Calu3 (cell line): ENCODE measurements at regions not wholly inside any gene's neighbourhood (a gene's known extent, or its start where the extent isn't known, plus 50 kb on each side); places are given as distances from the start of the nearest gene placed in this dataset.

Experiments used
- BruUV-seq: library from RNA; stranded (reverse); fragments of 400-500 nt; replicated peaks from 2 replicates; lab custom pipeline; 2021; lab: Mats Ljungman, UMichigan
- CTCF ChIA-PET: fragments of 300-600 bp; sonication (Branson Sonifier 250); formaldehyde crosslinking; loops from one replicate; lab custom pipeline; 2022; ENCODE audit warnings: antibody characterized with exemption; lab: Charles Lee
- DNase-seq: peaks from one replicate; pipeline ENCODE4 v3.0.0; 2022
- H3K27ac Mint-ChIP-seq: one replicate; pipeline ENCODE4 v1.8.0; 2022; ENCODE audit warnings: mixed read lengths; ENCODE audit not compliant: unreplicated experiment
- H3K27me3 Mint-ChIP-seq: one replicate; pipeline ENCODE4 v1.8.0; 2022; ENCODE audit warnings: mixed read lengths; ENCODE audit not compliant: unreplicated experiment
- H3K36me3 Mint-ChIP-seq: one replicate; pipeline ENCODE4 v1.8.0; 2022; ENCODE audit warnings: mild to moderate bottlenecking, moderate library complexity, mixed read lengths; ENCODE audit not compliant: insufficient read depth, unreplicated experiment
- H3K4me1 Mint-ChIP-seq: one replicate; pipeline ENCODE4 v1.8.0; 2022; ENCODE audit warnings: mild to moderate bottlenecking, low read depth, mixed read lengths; ENCODE audit not compliant: unreplicated experiment
- H3K4me3 Mint-ChIP-seq: one replicate; pipeline ENCODE4 v1.8.0; 2022; ENCODE audit warnings: mild to moderate bottlenecking, low read depth, moderate library complexity, mixed read lengths; ENCODE audit not compliant: unreplicated experiment
- H3K9me3 Mint-ChIP-seq: one replicate; pipeline ENCODE4 v1.8.0; 2022; ENCODE audit warnings: low read depth, mixed read lengths; ENCODE audit not compliant: unreplicated experiment
- intact Hi-C: fragments of 100-400 bp; cut with micrococcal nuclease; formaldehyde crosslinking; loops from one replicate; pipeline ENCODE4 v1.10.0; 2022; ENCODE audit not compliant: unreplicated experiment
- TF ChIP-seq, protein P1 (sequence below): fragments of 200-600 bp; IDR thresholded peaks from one replicate; pipeline ENCODE4 v1.8.0; 2022; ENCODE audit warnings: antibody characterized with exemption; ENCODE audit not compliant: unreplicated experiment

GRCh38 chr22:48072777-48073176 is 1310.3 kb downstream of the TBC1D22A start:
- peaks cover 27% of the 10 kb centered on the region for H3K9me3 Mint-ChIP-seq
- TF ChIP-seq, protein P1, sequence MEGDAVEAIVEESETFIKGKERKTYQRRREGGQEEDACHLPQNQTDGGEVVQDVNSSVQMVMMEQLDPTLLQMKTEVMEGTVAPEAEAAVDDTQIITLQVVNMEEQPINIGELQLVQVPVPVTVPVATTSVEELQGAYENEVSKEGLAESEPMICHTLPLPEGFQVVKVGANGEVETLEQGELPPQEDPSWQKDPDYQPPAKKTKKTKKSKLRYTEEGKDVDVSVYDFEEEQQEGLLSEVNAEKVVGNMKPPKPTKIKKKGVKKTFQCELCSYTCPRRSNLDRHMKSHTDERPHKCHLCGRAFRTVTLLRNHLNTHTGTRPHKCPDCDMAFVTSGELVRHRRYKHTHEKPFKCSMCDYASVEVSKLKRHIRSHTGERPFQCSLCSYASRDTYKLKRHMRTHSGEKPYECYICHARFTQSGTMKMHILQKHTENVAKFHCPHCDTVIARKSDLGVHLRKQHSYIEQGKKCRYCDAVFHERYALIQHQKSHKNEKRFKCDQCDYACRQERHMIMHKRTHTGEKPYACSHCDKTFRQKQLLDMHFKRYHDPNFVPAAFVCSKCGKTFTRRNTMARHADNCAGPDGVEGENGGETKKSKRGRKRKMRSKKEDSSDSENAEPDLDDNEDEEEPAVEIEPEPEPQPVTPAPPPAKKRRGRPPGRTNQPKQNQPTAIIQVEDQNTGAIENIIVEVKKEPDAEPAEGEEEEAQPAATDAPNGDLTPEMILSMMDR = no peak
- H3K27ac Mint-ChIP-seq = no peak overlapping the region
- H3K4me3 Mint-ChIP-seq = no peak overlapping the region
- no peaks in the 10 kb centered on the region for H3K27me3 Mint-ChIP-seq
- no peak for DNase-seq
- CTCF ChIA-PET = no interaction called here
- no peaks in the 10 kb centered on the region for H3K4me1 Mint-ChIP-seq
- intact Hi-C loops = no loop called here
- no peaks in the 10 kb centered on the region for H3K36me3 Mint-ChIP-seq
- no TSS peak for BruUV-seq

DNA sequence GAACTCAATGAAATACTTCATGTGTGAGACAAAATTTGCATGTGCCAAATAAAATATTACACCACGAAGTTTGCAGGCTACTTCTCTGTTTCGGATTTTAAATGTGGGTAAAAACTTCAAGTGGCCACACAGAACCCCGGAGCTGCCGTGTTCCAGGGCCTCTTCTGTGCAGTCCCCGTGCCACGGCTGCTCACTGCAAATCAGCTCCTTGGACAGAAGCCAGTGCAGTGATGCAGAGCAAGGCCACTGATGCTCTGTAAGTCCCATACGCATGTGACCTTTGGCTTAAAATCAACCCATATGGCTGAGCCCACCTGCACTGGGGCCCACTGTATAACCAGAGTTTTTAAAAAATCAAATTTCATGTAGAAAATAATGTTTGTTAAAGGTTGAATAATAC is 1309.4 kb downstream of the TBC1D22A start:
- no TSS peak for BruUV-seq
- DNase-seq = no peak
- TF ChIP-seq, protein P1 = no peak
- Mint-ChIP-seq H3K27me3 (no peaks in the 10 kb centered on the region), H3K9me3 (peaks cover 27% of the 10 kb centered on the region), H3K4me1 (no peaks in the 10 kb centered on the region), H3K4me3 (no peak overlapping the region), H3K36me3 (no peaks in the 10 kb centered on the region), H3K27ac (no peak overlapping the region)
- CTCF ChIA-PET = no interaction called here
- intact Hi-C loops = no loop called here

- no peak overlapping the region for H3K4me3 Mint-ChIP-seq
- H3K36me3 Mint-ChIP-seq = no peaks in the 10 kb centered on the region
- H3K27me3 Mint-ChIP-seq = no peaks in the 10 kb centered on the region
- DNase-seq = no peak
- TF ChIP-seq, protein P1 = no peak
- CTCF ChIA-PET = no interaction called here
- no TSS peak for BruUV-seq
- intact Hi-C loops = no loop called here
- peaks cover 26% of the 10 kb centered on the region for H3K9me3 Mint-ChIP-seq
- H3K27ac Mint-ChIP-seq = no peak overlapping the region
- H3K4me1 Mint-ChIP-seq = no peaks in the 10 kb centered on the region
These were observed 1308.9 kb downstream of the TBC1D22A start for GRCh38 chr22:48071305-48071704.

- no peaks in the 10 kb centered on the region for H3K27me3 Mint-ChIP-seq
- CTCF ChIA-PET = no interaction called here
- no peak for DNase-seq
- no TSS peak for BruUV-seq
- intact Hi-C loops = no loop called here
- no peaks in the 10 kb centered on the region for H3K4me1 Mint-ChIP-seq
- H3K36me3 Mint-ChIP-seq = no peaks in the 10 kb centered on the region
- TF ChIP-seq, protein P1 = no peak
- H3K9me3 Mint-ChIP-seq = peaks cover 24% of the 10 kb centered on the region
- no peak overlapping the region for H3K4me3 Mint-ChIP-seq
- no peak overlapping the region for H3K27ac Mint-ChIP-seq
These were observed 1308.3 kb downstream of the TBC1D22A start for GRCh38 chr22:48070760-48071159.

- no peak overlapping the region for H3K4me3 Mint-ChIP-seq
- intact Hi-C loops = no loop called here
- H3K4me1 Mint-ChIP-seq = no peaks in the 10 kb centered on the region
- no peak overlapping the region for H3K27ac Mint-ChIP-seq
- DNase-seq = no peak
- no TSS peak for BruUV-seq
- H3K36me3 Mint-ChIP-seq = no peaks in the 10 kb centered on the region
- peaks cover 22% of the 10 kb centered on the region for H3K9me3 Mint-ChIP-seq
- CTCF ChIA-PET = no interaction called here
- TF ChIP-seq, protein P1 = no peak
- H3K27me3 Mint-ChIP-seq = no peaks in the 10 kb centered on the region
These were observed 1307.6 kb downstream of the TBC1D22A start for GRCh38 chr22:48070083-48070482.
